MCF 10A (cell line): ENCODE measurements at regions not wholly inside any gene's neighbourhood (a gene's known extent, or its start where the extent isn't known, plus 50 kb on each side); places are given as distances from the start of the nearest gene placed in this dataset.

Experiments
- BruUV-seq: library from RNA; stranded (reverse); fragments of 400-500 nt; replicated peaks from 2 replicates; lab custom pipeline; 2021; lab: Mats Ljungman, UMichigan
- CTCF ChIA-PET: fragments of 300-600 bp; sonication (Branson Sonifier 250); formaldehyde crosslinking; extraction: SDS; loops from one replicate; lab custom pipeline; 2021; ENCODE audit warnings: antibody characterized with exemption, inconsistent platforms; lab: Yijun Ruan, JAX
- POLR2A ChIA-PET: fragments of 300-600, 350-650 bp; sonication (Branson Sonifier 250); formaldehyde crosslinking; extraction: SDS; loops from one replicate; lab custom pipeline; 2020; ENCODE audit warnings: antibody characterized with exemption, inconsistent platforms; lab: Yijun Ruan, JAX
- DNase-seq: peaks from one replicate; pipeline ENCODE4 v3.0.0-alpha.2; 2018; ENCODE audit not compliant: unreplicated experiment
- H3K27ac Mint-ChIP-seq: one replicate; pipeline ENCODE4 v1.8.0; 2022; ENCODE audit warnings: mild to moderate bottlenecking, low read depth, mixed read lengths; ENCODE audit not compliant: unreplicated experiment
- H3K27me3 Mint-ChIP-seq: one replicate; pipeline ENCODE4 v1.8.0; 2022; ENCODE audit warnings: mixed read lengths; ENCODE audit not compliant: insufficient read depth, unreplicated experiment
- H3K36me3 Mint-ChIP-seq: one replicate; pipeline ENCODE4 v1.8.0; 2022; ENCODE audit warnings: mild to moderate bottlenecking, moderate library complexity, mixed read lengths; ENCODE audit not compliant: insufficient read depth, unreplicated experiment
- H3K4me1 Mint-ChIP-seq: one replicate; pipeline ENCODE4 v1.8.0; 2022; ENCODE audit warnings: mixed read lengths; ENCODE audit not compliant: insufficient read depth, unreplicated experiment
- H3K4me3 Mint-ChIP-seq: one replicate; pipeline ENCODE4 v1.8.0; 2022; ENCODE audit warnings: mild to moderate bottlenecking, moderate library complexity, mixed read lengths; ENCODE audit not compliant: unreplicated experiment
- H3K9me3 Mint-ChIP-seq: one replicate; pipeline ENCODE4 v1.8.0; 2022; ENCODE audit warnings: mixed read lengths; ENCODE audit not compliant: unreplicated experiment
- intact Hi-C: fragments of 100-400 bp; cut with micrococcal nuclease; formaldehyde crosslinking; loops from 2 replicates; pipeline ENCODE4 v1.14.1; 2022
- TF ChIP-seq, protein P1 (sequence below): fragments of 200-600 bp; IDR thresholded peaks from one replicate; pipeline ENCODE4 v1.8.0; 2022; ENCODE audit warnings: antibody characterized with exemption, mild to moderate bottlenecking; ENCODE audit not compliant: unreplicated experiment

DNA sequence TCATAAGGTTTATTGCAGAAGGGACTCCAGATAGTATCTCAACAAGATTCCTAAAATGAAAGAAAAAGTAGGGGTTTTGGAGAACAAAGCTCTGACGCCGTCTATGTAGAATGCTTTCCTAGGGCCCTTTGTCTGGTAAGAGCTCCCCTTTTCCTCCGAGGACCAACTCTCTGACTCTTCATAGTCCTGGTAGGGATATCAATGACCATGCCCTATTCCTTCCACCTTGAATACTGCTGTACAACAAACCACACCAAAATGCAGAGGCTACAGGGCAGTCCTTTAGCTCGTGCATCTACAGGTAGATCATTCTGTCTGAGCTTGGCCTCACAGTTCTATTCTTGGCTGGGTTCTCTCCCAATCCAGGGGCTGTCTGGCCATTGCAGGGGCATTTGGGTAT is 190.3 kb downstream of the WDR11 start:
- no peak overlapping the region for H3K27ac Mint-ChIP-seq
- H3K36me3 Mint-ChIP-seq: peaks cover 4% of the 10 kb centered on the region
- ChIA-PET POLR2A (interaction anchor here (1.0 kb wide), 1 partner anchor 37 kb away, joined by 3 read pairs; no protein-coding TSS in a partner anchor), CTCF (interaction anchor here (1.2 kb wide), 1 partner anchor 16 kb away, joined by 3 read pairs; no protein-coding TSS in a partner anchor)
- H3K27me3 Mint-ChIP-seq: no peaks in the 10 kb centered on the region
- no peaks in the 10 kb centered on the region for H3K9me3 Mint-ChIP-seq
- intact Hi-C loops: no loop called here
- no peak for DNase-seq
- no peaks in the 10 kb centered on the region for H3K4me1 Mint-ChIP-seq
- BruUV-seq: no TSS peak
- no peak overlapping the region for H3K4me3 Mint-ChIP-seq
- TF ChIP-seq, protein P1, sequence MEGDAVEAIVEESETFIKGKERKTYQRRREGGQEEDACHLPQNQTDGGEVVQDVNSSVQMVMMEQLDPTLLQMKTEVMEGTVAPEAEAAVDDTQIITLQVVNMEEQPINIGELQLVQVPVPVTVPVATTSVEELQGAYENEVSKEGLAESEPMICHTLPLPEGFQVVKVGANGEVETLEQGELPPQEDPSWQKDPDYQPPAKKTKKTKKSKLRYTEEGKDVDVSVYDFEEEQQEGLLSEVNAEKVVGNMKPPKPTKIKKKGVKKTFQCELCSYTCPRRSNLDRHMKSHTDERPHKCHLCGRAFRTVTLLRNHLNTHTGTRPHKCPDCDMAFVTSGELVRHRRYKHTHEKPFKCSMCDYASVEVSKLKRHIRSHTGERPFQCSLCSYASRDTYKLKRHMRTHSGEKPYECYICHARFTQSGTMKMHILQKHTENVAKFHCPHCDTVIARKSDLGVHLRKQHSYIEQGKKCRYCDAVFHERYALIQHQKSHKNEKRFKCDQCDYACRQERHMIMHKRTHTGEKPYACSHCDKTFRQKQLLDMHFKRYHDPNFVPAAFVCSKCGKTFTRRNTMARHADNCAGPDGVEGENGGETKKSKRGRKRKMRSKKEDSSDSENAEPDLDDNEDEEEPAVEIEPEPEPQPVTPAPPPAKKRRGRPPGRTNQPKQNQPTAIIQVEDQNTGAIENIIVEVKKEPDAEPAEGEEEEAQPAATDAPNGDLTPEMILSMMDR: no peak

DNA sequence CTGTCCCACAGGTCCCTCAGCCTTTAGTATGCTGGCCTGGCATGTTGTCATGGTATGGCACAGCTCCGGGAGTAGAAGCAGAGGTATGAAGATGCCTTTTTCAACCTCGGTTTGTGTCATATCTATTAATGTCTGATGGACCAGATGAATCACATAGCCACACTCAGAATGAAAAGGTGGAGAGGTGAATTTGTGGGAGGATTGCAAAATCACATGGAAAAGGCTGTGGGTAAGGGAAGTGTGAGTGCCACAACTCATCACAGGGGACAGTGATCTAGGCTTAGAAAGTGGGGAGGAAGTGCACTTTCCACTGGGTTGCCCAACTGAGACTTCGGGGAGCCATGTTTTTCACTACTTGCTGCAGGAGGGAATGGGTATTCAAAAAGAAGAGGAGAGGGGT is 190.7 kb downstream of the WDR11 start:
- peaks cover 4% of the 10 kb centered on the region for H3K36me3 Mint-ChIP-seq
- no peak overlapping the region for H3K27ac Mint-ChIP-seq
- no peaks in the 10 kb centered on the region for H3K4me1 Mint-ChIP-seq
- DNase-seq: no peak
- intact Hi-C loops: no loop called here
- TF ChIP-seq, protein P1: no peak
- H3K9me3 Mint-ChIP-seq: no peaks in the 10 kb centered on the region
- CTCF ChIA-PET: interaction anchor here (1.2 kb wide), 1 partner anchor 16 kb away, joined by 3 read pairs; no protein-coding TSS in a partner anchor
- H3K27me3 Mint-ChIP-seq: no peaks in the 10 kb centered on the region
- H3K4me3 Mint-ChIP-seq: no peak overlapping the region
- BruUV-seq: no TSS peak
- POLR2A ChIA-PET: interaction anchor here (1.0 kb wide), 1 partner anchor 36 kb away, joined by 3 read pairs; no protein-coding TSS in a partner anchor

- H3K9me3 Mint-ChIP-seq: no peaks in the 10 kb centered on the region
- ChIA-PET CTCF (interaction anchor here (1.2 kb wide), 1 partner anchor 15 kb away, joined by 3 read pairs; no protein-coding TSS in a partner anchor), POLR2A (interaction anchor here (1.0 kb wide), 1 partner anchor 36 kb away, joined by 3 read pairs; no protein-coding TSS in a partner anchor)
- TF ChIP-seq, protein P1: no peak
- H3K4me1 Mint-ChIP-seq: no peaks in the 10 kb centered on the region
- H3K4me3 Mint-ChIP-seq: no peak overlapping the region
- intact Hi-C loops: no loop called here
- no TSS peak for BruUV-seq
- no peak for DNase-seq
- H3K27me3 Mint-ChIP-seq: no peaks in the 10 kb centered on the region
- peaks cover 4% of the 10 kb centered on the region for H3K36me3 Mint-ChIP-seq
- H3K27ac Mint-ChIP-seq: no peak overlapping the region
Observed at GRCh38 chr10:121042342-121042741, 191.2 kb downstream of the WDR11 start.

DNA sequence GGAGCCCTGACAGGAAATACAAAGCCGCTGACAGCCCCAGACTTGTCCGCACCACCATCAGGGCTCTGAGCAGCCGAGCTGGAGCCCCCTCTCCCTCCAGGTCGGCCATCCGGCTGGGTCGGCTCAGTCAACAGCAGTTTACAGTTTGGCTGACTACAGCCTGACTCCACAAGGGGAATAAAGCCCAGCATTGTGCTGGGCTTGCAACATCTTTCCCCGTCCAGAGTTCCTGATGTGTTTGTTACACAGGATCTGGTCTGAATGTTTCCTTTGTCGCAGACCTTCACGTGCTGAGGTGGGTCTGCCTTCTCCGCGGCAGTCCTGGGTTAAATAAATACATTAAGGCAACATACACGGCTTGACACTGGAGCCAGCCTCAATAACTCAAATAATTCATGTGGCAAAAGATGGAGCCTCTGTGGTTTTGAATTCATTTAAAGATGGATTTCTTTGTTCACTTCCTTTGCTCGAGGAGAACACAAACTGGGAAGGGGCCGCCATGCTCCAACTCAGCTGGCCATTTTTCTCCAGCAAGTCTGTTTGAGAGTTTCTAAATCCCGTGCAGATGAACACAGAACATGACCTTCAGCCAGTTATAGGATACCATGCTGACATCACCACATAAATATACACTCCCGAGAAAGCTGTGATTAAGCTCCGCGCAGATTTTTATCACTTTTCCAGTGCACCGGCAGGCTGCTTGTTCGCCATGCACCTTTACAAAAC is 192.1 kb downstream of the WDR11 start:
- Mint-ChIP-seq H3K4me3 (no peak overlapping the region), H3K4me1 (no peaks in the 10 kb centered on the region), H3K36me3 (peaks cover 4% of the 10 kb centered on the region), H3K27ac (no peak overlapping the region), H3K27me3 (no peaks in the 10 kb centered on the region), H3K9me3 (no peaks in the 10 kb centered on the region)
- intact Hi-C loops: no loop called here
- no TSS peak for BruUV-seq
- TF ChIP-seq, protein P1: no peak
- DNase-seq: no peak
- ChIA-PET CTCF (no interaction called here), POLR2A (no interaction called here)
